GM21528 (cell line): ENCODE measurements at regions not wholly inside any gene's neighbourhood (a gene's known extent, or its start where the extent isn't known, plus 50 kb on each side); places are given as distances from the start of the nearest gene placed in this dataset.

ENCODE experiments used
- ATAC-seq: cut with Tn5 transposase; IDR thresholded peaks from one replicate; pipeline ENCODE4 v1.9.1; 2021; ENCODE audit warnings: mild to moderate bottlenecking, moderate library complexity; ENCODE audit not compliant: unreplicated experiment, low FRiP score

- ATAC-seq, result no peak
These were observed 138.9 kb upstream of the ASB18 start for GRCh38 chr2:236403125-236403524.

GRCh38 chr2:236403811-236404210 is 139.6 kb upstream of the ASB18 start:
- ATAC-seq, result no peak

- no peak for ATAC-seq
These were observed 140.1 kb upstream of the ASB18 start for GRCh38 chr2:236404346-236404745.

GRCh38 chr2:236405357-236405756 is 141.2 kb upstream of the ASB18 start:
- no peak for ATAC-seq

GRCh38 chr2:236408090-236408489 is 143.9 kb upstream of the ASB18 start:
- ATAC-seq, result no peak

- ATAC-seq, result no peak
These were observed 144.6 kb upstream of the ASB18 start for GRCh38 chr2:236408786-236409185.

- ATAC-seq, result no peak
These were observed 151.7 kb upstream of the ASB18 start for GRCh38 chr2:236415684-236416444.

GRCh38 chr2:236417150-236417549 is 152.5 kb upstream of the ACKR3 start:
- no peak for ATAC-seq

- no peak for ATAC-seq
These were observed 139.0 kb upstream of the ACKR3 start for GRCh38 chr2:236430584-236430983.

GRCh38 chr2:236434593-236434992 is 135.0 kb upstream of the ACKR3 start:
- ATAC-seq, result no peak

- ATAC-seq, result no peak
These were observed 129.3 kb upstream of the ACKR3 start for GRCh38 chr2:236440110-236440881.

GRCh38 chr2:236444187-236444586 is 125.4 kb upstream of the ACKR3 start:
- ATAC-seq, result no peak

- no peak for ATAC-seq
These were observed 123.9 kb upstream of the ACKR3 start for GRCh38 chr2:236445678-236446077.

GRCh38 chr2:236446521-236446920 is 123.1 kb upstream of the ACKR3 start:
- no peak for ATAC-seq

GRCh38 chr2:236449167-236449761 is 120.4 kb upstream of the ACKR3 start:
- ATAC-seq, result no peak

- no peak for ATAC-seq
These were observed 117.4 kb upstream of the ACKR3 start for GRCh38 chr2:236452238-236452637.

GRCh38 chr2:236454076-236454475 is 115.5 kb upstream of the ACKR3 start:
- no peak for ATAC-seq

GRCh38 chr2:236459393-236459792 is 110.2 kb upstream of the ACKR3 start:
- ATAC-seq, result no peak

GRCh38 chr2:236464140-236464539 is 105.5 kb upstream of the ACKR3 start:
- ATAC-seq, result no peak

- no peak for ATAC-seq
These were observed 96.7 kb upstream of the ACKR3 start for GRCh38 chr2:236472720-236473495.

- no peak for ATAC-seq
These were observed 95.9 kb upstream of the ACKR3 start for GRCh38 chr2:236473691-236474090.
